H1 (cell line): ENCODE measurements at regions not wholly inside any gene's neighbourhood (a gene's known extent, or its start where the extent isn't known, plus 50 kb on each side); places are given as distances from the start of the nearest gene placed in this dataset.

Experiments used
- CTCF ChIA-PET: fragments of 300-600 bp; sonication (Branson Sonifier 250); formaldehyde crosslinking; loops from one replicate; lab custom pipeline; 2021; ENCODE audit not compliant: partially characterized antibody; lab: Charles Lee
- POLR2A ChIA-PET: fragments of 300-600 bp; sonication (Branson Sonifier 250); formaldehyde crosslinking; loops from one replicate; lab custom pipeline; 2021; ENCODE audit warnings: inconsistent platforms; ENCODE audit not compliant: partially characterized antibody; lab: Charles Lee
- DNase-seq, 2 experiments: peaks; one replicate each; pipeline versions ENCODE4 v3.0.0 to v3.0.0-alpha.2; 2010 to 2022; ENCODE audit warnings: low spot score in 2 of 2, low read depth in 1 of 2, mixed read lengths in 1 of 2
- FAIRE-seq: peaks from 2 replicates; lab custom pipeline; 2011; peaks lifted over from hg19 to GRCh38; lab: Jason Lieb, UNC
- H2AFZ ChIP-seq: 2 replicates; pipeline ENCODE4 v1.8.1; 2012; ENCODE audit warnings: low read length, inconsistent platforms
- H2AK5ac ChIP-seq: 2 replicates; pipeline ENCODE4 v1.6.1; 2013; ENCODE audit warnings: low read depth, low read length
- H2BK120ac ChIP-seq: replicated peaks from 2 replicates; pipeline ENCODE3; 2013; ENCODE audit warnings: low read depth, low read length, inconsistent platforms
- H2BK12ac ChIP-seq: 2 replicates; pipeline ENCODE4 v1.6.1; 2013; ENCODE audit warnings: low read depth, low read length
- H2BK15ac ChIP-seq: 2 replicates; pipeline ENCODE4 v1.6.1; 2013; ENCODE audit warnings: low read length
- H2BK20ac ChIP-seq: 2 replicates; pipeline ENCODE4 v1.6.1; 2013; ENCODE audit warnings: low read length
- H2BK5ac ChIP-seq: 2 replicates; pipeline ENCODE4 v1.6.1; 2013; ENCODE audit warnings: low read depth, low read length
- H3K14ac ChIP-seq: 2 replicates; pipeline ENCODE4 v1.6.1; 2013; ENCODE audit warnings: inconsistent platforms; ENCODE audit not compliant: insufficient read length
- H3K18ac ChIP-seq: 2 replicates; pipeline ENCODE4 v1.6.1; 2013; ENCODE audit warnings: low read length; ENCODE audit errors: extremely low read depth
- H3K23ac ChIP-seq: 2 replicates; pipeline ENCODE4 v1.6.1; 2013; ENCODE audit warnings: inconsistent platforms; ENCODE audit not compliant: insufficient read length
- H3K23me2 ChIP-seq: 2 replicates; pipeline ENCODE4 v1.6.1; 2013; ENCODE audit warnings: low read depth, low read length
- H3K27ac ChIP-seq: 2 replicates; pipeline ENCODE4 v1.6.1; 2011; ENCODE audit warnings: low read depth, low read length, inconsistent platforms
- H3K27me3 ChIP-seq, 4 experiments: replicated peaks in 1 of 4; 1 replicate in 1 of 4; 2 replicates in 3 of 4; pipeline versions ENCODE4 v1.6.1 to v1.8.1; 2011 to 2013; ENCODE audit warnings: low read length in 3 of 4, mild to moderate bottlenecking in 3 of 4, inconsistent platforms in 2 of 4, mixed read lengths in 2 of 4, moderate library complexity in 1 of 4; ENCODE audit not compliant: control insufficient read depth in 3 of 4, insufficient read depth in 3 of 4; ENCODE audit errors: extremely low read depth in 1 of 4
- H3K36me3 ChIP-seq, 4 experiments: 2 replicates each; pipeline versions ENCODE4 v1.6.1 to v1.8.1; 2011 to 2013; ENCODE audit warnings: mild to moderate bottlenecking in 4 of 4, low read length in 3 of 4, moderate library complexity in 2 of 4, control low read depth in 1 of 4, inconsistent platforms in 1 of 4; ENCODE audit not compliant: insufficient read depth in 4 of 4, control insufficient read depth in 2 of 4
- H3K4ac ChIP-seq: replicated peaks from 2 replicates; pipeline ENCODE3; 2013; ENCODE audit warnings: low read length, low read depth, mixed read lengths, inconsistent platforms; ENCODE audit not compliant: insufficient read length
- H3K4me1 ChIP-seq, 4 experiments: replicated peaks in 1 of 4; 1 replicate in 1 of 4; 2 replicates in 3 of 4; pipeline versions ENCODE4 v1.6.1 to v1.8.1; 2011 to 2013; ENCODE audit warnings: low read length in 3 of 4, inconsistent platforms in 2 of 4, mixed read lengths in 1 of 4; ENCODE audit not compliant: insufficient read depth in 4 of 4, control insufficient read depth in 3 of 4
- H3K4me2 ChIP-seq, 2 experiments: 2 replicates each; pipeline versions ENCODE4 v1.6.1 to v1.8.1; 2011 to 2013; ENCODE audit warnings: low read depth in 2 of 2, low read length in 2 of 2, control low read depth in 1 of 2, inconsistent platforms in 1 of 2, mild to moderate bottlenecking in 1 of 2; ENCODE audit not compliant: insufficient read depth in 1 of 2
- H3K4me3 ChIP-seq, 4 experiments: fragments of 200-600, 300-600 bp in 1 of 4; sonication (generic), shearing (Covaris generic), sonication (Bioruptor Twin) in 1 of 4; 2 replicates each; pipeline versions ENCODE4 v1.5.1 to v1.8.1; 2011 to 2016; ENCODE audit warnings: low read length in 4 of 4, low read depth in 3 of 4, control low read depth in 2 of 4, inconsistent platforms in 2 of 4, mild to moderate bottlenecking in 2 of 4, mixed read lengths in 1 of 4, moderate library complexity in 1 of 4; ENCODE audit not compliant: insufficient read depth in 2 of 4; ENCODE audit errors: extremely low read depth in 1 of 4
- H3K56ac ChIP-seq: replicated peaks from 2 replicates; pipeline ENCODE3; 2013; ENCODE audit warnings: low read depth, mild to moderate bottlenecking, mixed read lengths, low read length, inconsistent platforms; ENCODE audit not compliant: insufficient read length
- H3K79me1 ChIP-seq: 2 replicates; pipeline ENCODE4 v1.6.1; 2013; ENCODE audit warnings: low read depth, low read length, control low read depth
- H3K79me2 ChIP-seq, 2 experiments: 2 replicates each; pipeline versions ENCODE4 v1.6.1 to v1.8.1; 2012 to 2013; ENCODE audit warnings: low read length in 2 of 2, mild to moderate bottlenecking in 2 of 2, inconsistent platforms in 1 of 2; ENCODE audit not compliant: insufficient read depth in 2 of 2, control insufficient read depth in 1 of 2
- H3K9ac ChIP-seq, 4 experiments: replicated peaks in 1 of 4; 1 replicate in 1 of 4; 2 replicates in 3 of 4; pipeline versions ENCODE4 v1.6.1 to v1.8.1; 2011 to 2013; ENCODE audit warnings: low read depth in 3 of 4, low read length in 3 of 4, control low read depth in 2 of 4, mild to moderate bottlenecking in 2 of 4, moderate library complexity in 2 of 4, inconsistent platforms in 1 of 4; ENCODE audit errors: extremely low read depth in 1 of 4
- H3K9me3 ChIP-seq, 2 experiments: 2 replicates each; pipeline versions ENCODE4 v1.6.1 to v1.8.1; 2012 to 2013; ENCODE audit warnings: mild to moderate bottlenecking in 2 of 2, moderate library complexity in 2 of 2, control low read depth in 1 of 2, inconsistent platforms in 1 of 2, low read depth in 1 of 2, low read length in 1 of 2, mixed read lengths in 1 of 2; ENCODE audit not compliant: insufficient read depth in 2 of 2
- H4K20me1 ChIP-seq, 2 experiments: replicated peaks in 1 of 2; 2 replicates each; pipeline versions ENCODE3 to v1.8.1; 2011 to 2013; ENCODE audit warnings: inconsistent platforms in 2 of 2, low read length in 2 of 2, mild to moderate bottlenecking in 1 of 2; ENCODE audit not compliant: insufficient read depth in 2 of 2, control insufficient read depth in 1 of 2
- H4K5ac ChIP-seq: 2 replicates; pipeline ENCODE4 v1.6.1; 2013; ENCODE audit warnings: low read length, low read depth, mixed read lengths, inconsistent platforms; ENCODE audit not compliant: insufficient read length
- H4K8ac ChIP-seq: 2 replicates; pipeline ENCODE4 v1.8.0; 2013; ENCODE audit warnings: mild to moderate bottlenecking, moderate library complexity, low read length, inconsistent platforms; ENCODE audit not compliant: insufficient read depth; ENCODE audit errors: extremely low read depth
- H4K91ac ChIP-seq: replicated peaks from 2 replicates; pipeline ENCODE3; 2013; ENCODE audit warnings: low read length, mixed read lengths, inconsistent platforms; ENCODE audit not compliant: insufficient read length
- ASH2L ChIP-seq: fragments of 200-600, 300-600 bp; sonication (generic); IDR thresholded peaks from one replicate; pipeline ENCODE4 v1.7.1; 2017; ENCODE audit warnings: low read length
- ATF2 ChIP-seq: IDR thresholded peaks from 2 replicates; pipeline ENCODE4 v1.6.1; 2012; ENCODE audit warnings: low read length, inconsistent platforms
- ATF3 ChIP-seq: IDR thresholded peaks from 2 replicates; pipeline ENCODE4 v1.6.1; 2011; ENCODE audit warnings: low read depth, mild to moderate bottlenecking, low read length; ENCODE audit not compliant: insufficient read depth
- CBX8 ChIP-seq: fragments of 300-800, 300-1000 bp; sonication (generic); IDR thresholded peaks from 2 replicates; pipeline ENCODE4 v1.7.1; 2016; ENCODE audit warnings: low read depth, low read length, borderline replicate concordance
- KDM1A ChIP-seq: fragments of 200-600, 300-600 bp; sonication (generic); IDR thresholded peaks from 2 replicates; pipeline ENCODE4 v1.7.1; 2016; ENCODE audit warnings: mild to moderate bottlenecking, low read length, borderline replicate concordance
- POLR2AphosphoS5 ChIP-seq: IDR thresholded peaks from 2 replicates; pipeline ENCODE4 v1.6.1; 2011; ENCODE audit warnings: low read depth, low read length
- SAP30 ChIP-seq: fragments of 300-600 bp; sonication (generic); IDR thresholded peaks from 2 replicates; pipeline ENCODE4 v1.7.1; 2012; ENCODE audit warnings: low read length, moderate library complexity, mild to moderate bottlenecking, inconsistent platforms; ENCODE audit not compliant: insufficient read depth, insufficient replicate concordance
- SP4 ChIP-seq: IDR thresholded peaks from 2 replicates; pipeline ENCODE4 v1.6.1; 2012; ENCODE audit warnings: low read length, inconsistent platforms
- ZNF274 ChIP-seq: IDR thresholded peaks from 2 replicates; pipeline ENCODE4 v1.7.0; 2012; ENCODE audit warnings: low read length, borderline replicate concordance; ENCODE audit errors: extremely low read depth
- WGBS, 2 experiments: shearing (Covaris generic) in 1 of 2; methylation state at CpG; one replicate each; pipeline versions ENCODE4 v1.1.6 to v1.1.7; 2013 to 2015; ENCODE audit warnings: low lambda C conversion rate in 2 of 2, mixed read lengths in 2 of 2, inconsistent platforms in 1 of 2, low coverage in 1 of 2, missing lambda C conversion rate in 1 of 2; ENCODE audit not compliant: insufficient replicate concordance in 2 of 2, insufficient coverage in 1 of 2, insufficient read length in 1 of 2; ENCODE audit errors: extremely low coverage in 1 of 2, missing lambda C conversion rate in 1 of 2; 5-methylcytosine and 5-hydroxymethylcytosine counted together
- TF ChIP-seq, protein P1 (sequence below), 3 experiments: IDR thresholded peaks; 1 replicate in 2 of 3; 2 replicates in 1 of 3; pipeline versions ENCODE4 v1.5.1 to v1.6.1; 2011; ENCODE audit warnings: low read length in 3 of 3, mild to moderate bottlenecking in 3 of 3, inconsistent platforms in 2 of 3, low read depth in 1 of 3, moderate library complexity in 1 of 3; ENCODE audit not compliant: insufficient read depth in 1 of 3; ENCODE audit errors: control extremely low read depth in 1 of 3

GRCh38 chr4:45082101-45082500, 355.7 kb upstream of the GNPDA2 start:
- Histone ChIP-seq H3K27ac (no peak overlapping the region), H4K91ac (no peak overlapping the region), H3K18ac (no peak overlapping the region), H2BK15ac (no peak overlapping the region), H3K4me1 (no peaks in the 10 kb centered on the region), H4K20me1 (no peaks in the 10 kb centered on the region), H3K23ac (no peak overlapping the region), H2BK5ac (no peak overlapping the region), H3K56ac (no peak overlapping the region), H2BK120ac (no peak overlapping the region), H3K9me3 (no peaks in the 10 kb centered on the region), H3K27me3 (no peaks in the 10 kb centered on the region), H3K36me3 (no peaks in the 10 kb centered on the region), H4K8ac (no peak overlapping the region), H2AFZ (no peak overlapping the region), H3K4me3 (no peak overlapping the region), H2BK20ac (no peak overlapping the region), H3K14ac (no peak overlapping the region), H3K79me1 (no peaks in the 10 kb centered on the region), H3K9ac (no peak overlapping the region), H2AK5ac (no peak overlapping the region), H3K4me2 (no peak overlapping the region), H3K79me2 (no peaks in the 10 kb centered on the region), H3K23me2 (no peaks in the 10 kb centered on the region), H4K5ac (no peak overlapping the region), H3K4ac (no peak overlapping the region), H2BK12ac (no peak overlapping the region)
- DNase-seq, result no peak
- no peak for TF ChIP-seq ASH2L
- no peak for TF ChIP-seq ATF2
- no peak for TF ChIP-seq ZNF274
- TF ChIP-seq POLR2AphosphoS5, result no peak
- no peak for TF ChIP-seq CBX8
- TF ChIP-seq SP4, result no peak
- no peak for TF ChIP-seq KDM1A
- TF ChIP-seq, protein P1, sequence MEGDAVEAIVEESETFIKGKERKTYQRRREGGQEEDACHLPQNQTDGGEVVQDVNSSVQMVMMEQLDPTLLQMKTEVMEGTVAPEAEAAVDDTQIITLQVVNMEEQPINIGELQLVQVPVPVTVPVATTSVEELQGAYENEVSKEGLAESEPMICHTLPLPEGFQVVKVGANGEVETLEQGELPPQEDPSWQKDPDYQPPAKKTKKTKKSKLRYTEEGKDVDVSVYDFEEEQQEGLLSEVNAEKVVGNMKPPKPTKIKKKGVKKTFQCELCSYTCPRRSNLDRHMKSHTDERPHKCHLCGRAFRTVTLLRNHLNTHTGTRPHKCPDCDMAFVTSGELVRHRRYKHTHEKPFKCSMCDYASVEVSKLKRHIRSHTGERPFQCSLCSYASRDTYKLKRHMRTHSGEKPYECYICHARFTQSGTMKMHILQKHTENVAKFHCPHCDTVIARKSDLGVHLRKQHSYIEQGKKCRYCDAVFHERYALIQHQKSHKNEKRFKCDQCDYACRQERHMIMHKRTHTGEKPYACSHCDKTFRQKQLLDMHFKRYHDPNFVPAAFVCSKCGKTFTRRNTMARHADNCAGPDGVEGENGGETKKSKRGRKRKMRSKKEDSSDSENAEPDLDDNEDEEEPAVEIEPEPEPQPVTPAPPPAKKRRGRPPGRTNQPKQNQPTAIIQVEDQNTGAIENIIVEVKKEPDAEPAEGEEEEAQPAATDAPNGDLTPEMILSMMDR (IDR thresholded peaks at IDR 0.05; ENCODE audit: control extremely low read depth in 1 of 3, insufficient read depth in 1 of 3, low read depth in 1 of 3, low read length in 3 of 3), result no peak
- TF ChIP-seq ATF3, result no peak
- TF ChIP-seq SAP30, result no peak
- FAIRE-seq, result no peak
- ChIA-PET POLR2A (no interaction called here), CTCF (interaction anchor here (0.8 kb wide), 1 partner anchor 11 kb away, joined by 4 read pairs; no protein-coding TSS in a partner anchor)
- WGBS, 2 experiments, result 95% methylated on average over 2 of the region's 2 CpGs; no CpG with 5 or more reads in 1 of the 2 experiments
